SU-DHL-6 (cell line): ENCODE measurements at regions not wholly inside any gene's neighbourhood (a gene's known extent, or its start where the extent isn't known, plus 50 kb on each side); places are given as distances from the start of the nearest gene placed in this dataset.

ENCODE experiments used
- EZH2phosphoT487 ChIP-seq: fragments of 200-600 bp; sonication (generic), shearing (Covaris generic); conservative IDR thresholded peaks from 2 replicates; pipeline ENCODE4 v1.6.1; 2018; ENCODE audit warnings: mild to moderate bottlenecking, antibody characterized with exemption, low read length, moderate library complexity, mixed read lengths
- TF ChIP-seq, protein P1 (sequence below): fragments of 200-600 bp; sonication (generic); IDR thresholded peaks from one replicate; pipeline ENCODE4 v1.5.1; 2017; ENCODE audit warnings: antibody characterized with exemption, mild to moderate bottlenecking, low read length, moderate library complexity; ENCODE audit not compliant: insufficient read depth, poor library complexity, severe bottlenecking

DNA sequence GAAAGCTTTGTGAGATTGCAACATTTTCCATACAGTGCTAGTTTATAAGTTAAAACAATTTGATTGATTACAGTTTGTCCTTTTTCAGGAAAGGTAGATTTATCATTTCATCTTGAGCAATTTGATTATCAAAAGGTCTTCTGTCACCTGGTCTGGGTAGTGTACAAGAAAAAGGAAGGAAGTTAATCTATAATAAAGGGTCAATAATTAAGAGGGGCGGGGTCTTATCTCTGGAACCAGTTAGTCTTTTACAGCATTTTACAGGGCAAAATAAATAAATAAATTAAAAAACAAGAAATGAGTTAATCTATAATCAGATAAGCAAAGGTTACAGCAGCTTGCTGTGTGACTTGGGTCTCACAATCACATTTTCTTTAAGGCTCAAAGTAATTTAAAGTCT is 277.8 kb upstream of the GYPC start:
- TF ChIP-seq, protein P1, sequence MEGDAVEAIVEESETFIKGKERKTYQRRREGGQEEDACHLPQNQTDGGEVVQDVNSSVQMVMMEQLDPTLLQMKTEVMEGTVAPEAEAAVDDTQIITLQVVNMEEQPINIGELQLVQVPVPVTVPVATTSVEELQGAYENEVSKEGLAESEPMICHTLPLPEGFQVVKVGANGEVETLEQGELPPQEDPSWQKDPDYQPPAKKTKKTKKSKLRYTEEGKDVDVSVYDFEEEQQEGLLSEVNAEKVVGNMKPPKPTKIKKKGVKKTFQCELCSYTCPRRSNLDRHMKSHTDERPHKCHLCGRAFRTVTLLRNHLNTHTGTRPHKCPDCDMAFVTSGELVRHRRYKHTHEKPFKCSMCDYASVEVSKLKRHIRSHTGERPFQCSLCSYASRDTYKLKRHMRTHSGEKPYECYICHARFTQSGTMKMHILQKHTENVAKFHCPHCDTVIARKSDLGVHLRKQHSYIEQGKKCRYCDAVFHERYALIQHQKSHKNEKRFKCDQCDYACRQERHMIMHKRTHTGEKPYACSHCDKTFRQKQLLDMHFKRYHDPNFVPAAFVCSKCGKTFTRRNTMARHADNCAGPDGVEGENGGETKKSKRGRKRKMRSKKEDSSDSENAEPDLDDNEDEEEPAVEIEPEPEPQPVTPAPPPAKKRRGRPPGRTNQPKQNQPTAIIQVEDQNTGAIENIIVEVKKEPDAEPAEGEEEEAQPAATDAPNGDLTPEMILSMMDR = no peak
- no peak for TF ChIP-seq EZH2phosphoT487
